ENCODE measurements at regions not wholly inside any gene's neighbourhood (a gene's known extent, or its start where the extent isn't known, plus 50 kb on each side); places are given as distances from the start of the nearest gene placed in this dataset.

GRCh38 chrX:44619039-44619438 is 76.4 kb upstream of the FUNDC1 start:
- TF ChIP-seq EP300 (IDR thresholded peaks at IDR 0.05; ENCODE audit: low read depth in 2 of 2, low read length in 2 of 2) (no peak), EP300 (CRISPR knock-in tag; IDR thresholded peaks at IDR 0.05; ENCODE audit: borderline replicate concordance) (no peak), GABPA (IDR thresholded peaks at IDR 0.05; ENCODE audit: low read depth, low read length) (no peak), GABPA (CRISPR knock-in tag; IDR thresholded peaks at IDR 0.05; ENCODE audit: low read depth) (no peak)

All from HepG2 (cell line).